ENCODE measurements at regions not wholly inside any gene's neighbourhood (a gene's known extent, or its start where the extent isn't known, plus 50 kb on each side); places are given as distances from the start of the nearest gene placed in this dataset.
A peak's percentile ranks its signal among the peaks of the same experiment; 100 is the strongest.

- no peak for DNase-seq (ENCODE audit: low spot score)
Measured at GRCh38 chr4:121519236-121519838, 138.5 kb upstream of the QRFPR start.

- no peak for DNase-seq (ENCODE audit: low spot score)
Measured at GRCh38 chr4:121517241-121517640, 136.4 kb upstream of the QRFPR start.

- DNase-seq (ENCODE audit: low spot score) = no peak
Measured at GRCh38 chr4:121514443-121514842, 133.6 kb upstream of the QRFPR start.

GRCh38 chr4:121510341-121510874 lies 129.6 kb upstream of the QRFPR start:
- no peak for DNase-seq (ENCODE audit: low spot score)

GRCh38 chr4:121485190-121485804 lies 104.5 kb upstream of the QRFPR start:
- no peak for DNase-seq (ENCODE audit: low spot score)

- DNase-seq (ENCODE audit: low spot score) = no peak
Measured at GRCh38 chr4:121484633-121485032, 103.8 kb upstream of the QRFPR start.

- no peak for DNase-seq (ENCODE audit: low spot score)
Measured at GRCh38 chr4:121479808-121480207, 99.0 kb upstream of the QRFPR start.

- DNase-seq (ENCODE audit: low spot score) = no peak
Measured at GRCh38 chr4:121477480-121477879, 96.7 kb upstream of the QRFPR start.

GRCh38 chr4:121477079-121477478 lies 96.3 kb upstream of the QRFPR start:
- no peak for DNase-seq (ENCODE audit: low spot score)

- no peak for DNase-seq (ENCODE audit: low spot score)
Measured at GRCh38 chr4:121472937-121473721, 92.3 kb upstream of the QRFPR start.

GRCh38 chr4:121464854-121465253 lies 84.0 kb upstream of the QRFPR start:
- DNase-seq (ENCODE audit: low spot score) = no peak

GRCh38 chr4:121462660-121463261 lies 81.9 kb upstream of the QRFPR start:
- peak; percentile 62 for DNase-seq (ENCODE audit: low spot score)

- no peak for DNase-seq (ENCODE audit: low spot score)
Measured at GRCh38 chr4:121459026-121459425, 78.2 kb upstream of the QRFPR start.

GRCh38 chr4:121457278-121457875 lies 76.6 kb upstream of the QRFPR start:
- DNase-seq (ENCODE audit: low spot score) = no peak

- DNase-seq (ENCODE audit: low spot score) = no peak
Measured at GRCh38 chr4:121455285-121455684, 74.5 kb upstream of the QRFPR start.

GRCh38 chr4:121454251-121454979 lies 73.6 kb upstream of the QRFPR start:
- no peak for DNase-seq (ENCODE audit: low spot score)

GRCh38 chr4:121451310-121451709 lies 70.5 kb upstream of the QRFPR start:
- DNase-seq (ENCODE audit: low spot score) = no peak

GRCh38 chr4:121449416-121449815 lies 68.6 kb upstream of the QRFPR start:
- no peak for DNase-seq (ENCODE audit: low spot score)

GRCh38 chr4:121448231-121448630 lies 67.4 kb upstream of the QRFPR start:
- DNase-seq (ENCODE audit: low spot score) = no peak

- DNase-seq (ENCODE audit: low spot score) = no peak
Measured at GRCh38 chr4:121439669-121440068, 58.9 kb upstream of the QRFPR start.

Data from ureter (tissue), 1 donor.